H1 (cell line): ENCODE measurements at regions not wholly inside any gene's neighbourhood (a gene's known extent, or its start where the extent isn't known, plus 50 kb on each side); places are given as distances from the start of the nearest gene placed in this dataset.

Experiments
- E2F6 ChIP-seq: IDR thresholded peaks from 2 replicates; pipeline ENCODE4 v1.6.1; 2012; ENCODE audit warnings: inconsistent platforms
- TEAD4 ChIP-seq: IDR thresholded peaks from 2 replicates; pipeline ENCODE4 v1.6.1; 2012; ENCODE audit warnings: low read depth, low read length, inconsistent platforms, mixed read lengths

GRCh38 chr15:88752501-88752900 is 50.7 kb upstream of the ACAN start (continued):
- no peak for TF ChIP-seq E2F6
- TF ChIP-seq TEAD4 = no peak
